Naive thymus-derived CD8-positive, alpha-beta T cell (primary cell): ENCODE measurements at regions not wholly inside any gene's neighbourhood (a gene's known extent, or its start where the extent isn't known, plus 50 kb on each side); places are given as distances from the start of the nearest gene placed in this dataset.
"Not testable (repeated sequence)": the region's sequence is repeated elsewhere in the genome, so short reads cannot be mapped to it uniquely, and the experiment has no call there.

Source experiments
- ATAC-seq, 2 donors: fragments of 150-1000 bp; cut with Tn5 transposase in 1 of 2; sonication (Bioruptor Pico), chemical (Tn5 transposase) in 1 of 2; 1 replicate in 1 of 2; 2 replicates in 1 of 2; pipeline ENCODE4 v1.10.0; 2021; ENCODE audit warnings: mild to moderate bottlenecking in 2 of 2, moderate library complexity in 2 of 2
- POLR2A ChIA-PET: fragments of 350-600 bp; sonication (Branson Sonifier 250); formaldehyde crosslinking; loops from one replicate; lab custom pipeline; 2021; ENCODE audit warnings: antibody characterized with exemption; lab: Charles Lee
- DNase-seq, 10 donors: peaks; one replicate each; pipeline versions ENCODE4 v3.0.0 to v3.0.0-alpha.2; 2020 to 2022
- H3K27ac Mint-ChIP-seq, 10 donors: one replicate each; pipeline ENCODE4 v1.8.0; 2020 to 2022; ENCODE audit warnings: mild to moderate bottlenecking in 10 of 10, mixed read lengths in 10 of 10, moderate library complexity in 4 of 10, inconsistent platforms in 1 of 10
- H3K27me3 Mint-ChIP-seq, 5 donors: one replicate each; pipeline ENCODE4 v1.8.0; 2021 to 2022; ENCODE audit warnings: mixed read lengths in 5 of 5
- H3K36me3 Mint-ChIP-seq, 3 donors: one replicate each; pipeline ENCODE4 v1.8.0; 2020 to 2022; ENCODE audit warnings: mixed read lengths in 3 of 3, mild to moderate bottlenecking in 2 of 3, inconsistent platforms in 1 of 3
- H3K4me1 Mint-ChIP-seq, 4 donors: one replicate each; pipeline ENCODE4 v1.8.0; 2021 to 2022; ENCODE audit warnings: mixed read lengths in 4 of 4
- H3K4me3 Mint-ChIP-seq, 10 donors: one replicate each; pipeline ENCODE4 v1.8.0; 2020 to 2022; ENCODE audit warnings: mild to moderate bottlenecking in 10 of 10, mixed read lengths in 10 of 10, moderate library complexity in 6 of 10, inconsistent platforms in 1 of 10
- H3K9me3 Mint-ChIP-seq, 9 donors: one replicate each; pipeline ENCODE4 v1.8.0; 2020 to 2022; ENCODE audit warnings: mixed read lengths in 9 of 9, mild to moderate bottlenecking in 3 of 9, inconsistent platforms in 1 of 9, moderate library complexity in 1 of 9

- peaks cover 0 to 20% (median 0%) of the 10 kb centered on the region in 3 donors for H3K36me3 Mint-ChIP-seq
- H3K27me3 Mint-ChIP-seq: peaks cover 4 to 30% (median 11%) of the 10 kb centered on the region in 5 donors
- H3K4me3 Mint-ChIP-seq: peak overlapping the region; percentile 72 to 91 (median 84)
- peak overlapping the region in 8 of 10 donors; percentile 18 to 81 (median 64) for H3K27ac Mint-ChIP-seq
- H3K4me1 Mint-ChIP-seq: peaks cover 2 to 19% (median 15%) of the 10 kb centered on the region in 4 donors
- POLR2A ChIA-PET: no interaction called here
- peak in 8 of 10 donors; percentile 4 to 62 (median 15) for DNase-seq
- H3K9me3 Mint-ChIP-seq: peaks cover 4 to 34% (median 18%) of the 10 kb centered on the region in 9 donors
- ATAC-seq: peak; percentile 39 to 81
Observed at GRCh38 chr6:27019651-27020552, 227.6 kb upstream of the PRSS16 start.

- POLR2A ChIA-PET: no interaction called here
- H3K27ac Mint-ChIP-seq: peak overlapping the region in 6 of 10 donors; percentile 18 to 81 (median 48)
Observed at GRCh38 chr6:27020553-27020880, 227.0 kb upstream of the PRSS16 start.

GRCh38 chr6:27023664-27024063 is 223.8 kb upstream of the PRSS16 start:
- peaks cover 0 to 7% (median 0%) of the 10 kb centered on the region in 3 donors for H3K36me3 Mint-ChIP-seq

More at GRCh38 chr6:27020553-27020880, 227.0 kb upstream of the PRSS16 start:
- H3K4me3 Mint-ChIP-seq: peak overlapping the region; percentile 72 to 91 (median 84)
- no peak for ATAC-seq
- peaks cover 0 to 16% (median 0%) of the 10 kb centered on the region in 3 donors for H3K36me3 Mint-ChIP-seq
- peaks cover 2 to 28% (median 12%) of the 10 kb centered on the region in 9 donors for H3K9me3 Mint-ChIP-seq
- peaks cover 2 to 19% (median 15%) of the 10 kb centered on the region in 4 donors for H3K4me1 Mint-ChIP-seq
- DNase-seq: no peak
- H3K27me3 Mint-ChIP-seq: peaks cover 7 to 35% (median 17%) of the 10 kb centered on the region in 5 donors

GRCh38 chr6:27025351-27025750 is 222.2 kb upstream of the PRSS16 start:
- peaks cover 0 to 5% (median 0%) of the 10 kb centered on the region in 9 donors for H3K9me3 Mint-ChIP-seq

More at GRCh38 chr6:27023664-27024063, 223.8 kb upstream of the PRSS16 start:
- peaks cover 2 to 19% (median 15%) of the 10 kb centered on the region in 4 donors for H3K4me1 Mint-ChIP-seq
- POLR2A ChIA-PET: no interaction called here
- H3K27ac Mint-ChIP-seq: no peak overlapping the region
- H3K27me3 Mint-ChIP-seq: peaks cover 15 to 49% (median 27%) of the 10 kb centered on the region in 5 donors
- H3K9me3 Mint-ChIP-seq: peaks cover 0 to 8% (median 0%) of the 10 kb centered on the region in 9 donors
- H3K4me3 Mint-ChIP-seq: no peak overlapping the region
- DNase-seq (no peak), ATAC-seq (no peak)

GRCh38 chr6:27026361-27026760 is 221.1 kb upstream of the PRSS16 start:
- Mint-ChIP-seq H3K4me1 (no peaks in the 10 kb centered on the region), H3K27me3 (peaks cover 18 to 46% (median 35%) of the 10 kb centered on the region in 5 donors)
- POLR2A ChIA-PET: no interaction called here

More at GRCh38 chr6:27025351-27025750, 222.2 kb upstream of the PRSS16 start:
- ATAC-seq (no peak), DNase-seq (no peak)
- no peak overlapping the region for H3K27ac Mint-ChIP-seq
- peaks cover 17 to 50% (median 32%) of the 10 kb centered on the region in 5 donors for H3K27me3 Mint-ChIP-seq
- H3K4me3 Mint-ChIP-seq: no peak overlapping the region
- H3K36me3 Mint-ChIP-seq: peaks cover 0 to 7% (median 0%) of the 10 kb centered on the region in 3 donors
- peaks cover 1 to 7% (median 6%) of the 10 kb centered on the region in 4 donors for H3K4me1 Mint-ChIP-seq
- POLR2A ChIA-PET: no interaction called here

GRCh38 chr6:27031302-27031701 is 216.2 kb upstream of the PRSS16 start:
- Mint-ChIP-seq H3K27me3 (peaks cover 28 to 68% (median 44%) of the 10 kb centered on the region in 5 donors), H3K4me1 (no peaks in the 10 kb centered on the region), H3K36me3 (no peaks in the 10 kb centered on the region), H3K9me3 (no peaks in the 10 kb centered on the region), H3K27ac (no peak overlapping the region), H3K4me3 (no peak overlapping the region)
- ATAC-seq (no peak), DNase-seq (no peak)
- POLR2A ChIA-PET: no interaction called here

More at GRCh38 chr6:27026361-27026760, 221.1 kb upstream of the PRSS16 start:
- peaks cover 0 to 7% (median 0%) of the 10 kb centered on the region in 3 donors for H3K36me3 Mint-ChIP-seq
- peaks cover 0 to 5% (median 0%) of the 10 kb centered on the region in 9 donors for H3K9me3 Mint-ChIP-seq
- H3K4me3 Mint-ChIP-seq: no peak overlapping the region
- DNase-seq (no peak), ATAC-seq (no peak)
- H3K27ac Mint-ChIP-seq: no peak overlapping the region

GRCh38 chr6:27038498-27038897 is 209.0 kb upstream of the PRSS16 start:
- no peaks in the 10 kb centered on the region for H3K9me3 Mint-ChIP-seq
- ATAC-seq (no peak), DNase-seq (no peak)
- H3K27me3 Mint-ChIP-seq: peaks cover 42 to 82% (median 62%) of the 10 kb centered on the region in 5 donors
- H3K27ac Mint-ChIP-seq: no peak overlapping the region
- POLR2A ChIA-PET: no interaction called here
- no peak overlapping the region for H3K4me3 Mint-ChIP-seq
- no peaks in the 10 kb centered on the region for H3K36me3 Mint-ChIP-seq
- H3K4me1 Mint-ChIP-seq: no peaks in the 10 kb centered on the region

- H3K27ac Mint-ChIP-seq: no peak overlapping the region
- no peak for ATAC-seq
- H3K27me3 Mint-ChIP-seq: peaks cover 33 to 73% (median 53%) of the 10 kb centered on the region in 5 donors
- H3K4me3 Mint-ChIP-seq: no peak overlapping the region
- H3K4me1 Mint-ChIP-seq: no peaks in the 10 kb centered on the region
- no peaks in the 10 kb centered on the region for H3K9me3 Mint-ChIP-seq
- H3K36me3 Mint-ChIP-seq: no peaks in the 10 kb centered on the region
- DNase-seq: no peak
- POLR2A ChIA-PET: no interaction called here
Observed at GRCh38 chr6:27040244-27041042, 207.1 kb upstream of the PRSS16 start.

GRCh38 chr6:27043244-27043643 is 204.3 kb upstream of the PRSS16 start:
- peaks cover 27 to 62% (median 41%) of the 10 kb centered on the region in 5 donors for H3K27me3 Mint-ChIP-seq
- ATAC-seq (no peak), DNase-seq (no peak)
- peaks cover 0 to 2% (median 0%) of the 10 kb centered on the region in 9 donors for H3K9me3 Mint-ChIP-seq
- H3K36me3 Mint-ChIP-seq: no peaks in the 10 kb centered on the region
- no peak overlapping the region for H3K27ac Mint-ChIP-seq
- no peaks in the 10 kb centered on the region for H3K4me1 Mint-ChIP-seq
- POLR2A ChIA-PET: no interaction called here
- H3K4me3 Mint-ChIP-seq: no peak overlapping the region

GRCh38 chr6:27045131-27045530 is 202.4 kb upstream of the PRSS16 start:
- H3K9me3 Mint-ChIP-seq, H3K36me3 Mint-ChIP-seq, ATAC-seq, POLR2A ChIA-PET, H3K27ac Mint-ChIP-seq, H3K4me1 Mint-ChIP-seq, H3K4me3 Mint-ChIP-seq, DNase-seq: not testable (repeated sequence)
- H3K27me3 Mint-ChIP-seq: peaks cover 21 to 52% (median 38%) of the 10 kb centered on the region in 5 donors

GRCh38 chr6:27047725-27048124 is 199.8 kb upstream of the PRSS16 start:
- not testable (repeated sequence) for ATAC-seq, DNase-seq
- POLR2A ChIA-PET: interaction anchor here (0.6 kb wide), 1 partner anchor 47 kb away, joined by 6 read pairs; no protein-coding TSS in a partner anchor

More at GRCh38 chr6:27047725-27048124, 199.8 kb upstream of the PRSS16 start:
- not testable (repeated sequence) for H3K9me3 Mint-ChIP-seq, H3K4me3 Mint-ChIP-seq, H3K36me3 Mint-ChIP-seq, H3K4me1 Mint-ChIP-seq, H3K27ac Mint-ChIP-seq
- H3K27me3 Mint-ChIP-seq: peaks cover 7 to 37% (median 25%) of the 10 kb centered on the region in 5 donors
